GM12872 (cell line): ENCODE measurements at regions not wholly inside any gene's neighbourhood (a gene's known extent, or its start where the extent isn't known, plus 50 kb on each side); places are given as distances from the start of the nearest gene placed in this dataset.

Experiments used
- CTCF ChIP-seq: IDR thresholded peaks from 3 replicates; pipeline ENCODE4 v1.5.1; 2011; ENCODE audit warnings: low read depth, mild to moderate bottlenecking, low read length, moderate library complexity; ENCODE audit not compliant: insufficient read depth

- no peak for TF ChIP-seq CTCF
Measured at GRCh38 chr7:114822131-114822530, 99.8 kb upstream of the MDFIC start.

DNA sequence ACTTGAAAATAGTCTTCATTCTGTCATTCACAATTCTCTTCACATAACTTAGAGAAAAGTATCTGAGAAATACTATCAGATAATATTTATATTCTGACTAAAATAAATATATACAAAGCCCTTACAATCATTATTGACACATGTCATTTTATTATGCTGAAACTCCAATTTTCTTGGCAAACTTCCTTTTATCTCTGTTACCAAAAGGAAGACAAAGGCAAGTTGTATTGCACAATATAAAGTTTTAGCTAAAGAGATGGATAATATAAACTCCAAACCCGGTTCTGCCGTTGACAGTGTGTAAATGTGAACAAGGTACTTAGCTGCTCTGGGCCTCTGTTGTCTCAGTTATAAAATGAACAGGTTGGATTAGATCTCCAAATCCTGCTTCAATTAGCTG, 99.0 kb upstream of the MDFIC start:
- no peak for TF ChIP-seq CTCF

DNA sequence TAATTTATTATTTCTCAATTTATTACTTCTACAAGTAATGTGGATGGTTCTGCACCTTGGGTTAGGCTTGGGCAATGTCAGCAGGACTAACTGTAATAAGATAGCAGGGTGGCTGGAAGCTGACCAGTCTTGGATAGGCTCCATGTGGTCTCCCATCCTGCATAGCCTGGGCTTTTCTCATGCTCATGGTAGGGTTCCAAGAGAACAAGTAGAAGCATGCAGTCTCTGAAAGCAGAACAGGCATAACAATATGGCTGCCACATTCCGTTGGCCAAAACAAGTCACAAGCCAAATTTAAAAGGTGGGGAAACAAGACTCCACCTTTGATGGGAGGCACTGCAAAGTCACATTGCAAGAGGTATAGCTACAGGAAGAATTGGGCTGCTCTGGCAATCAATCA, 98.6 kb upstream of the MDFIC start:
- no peak for TF ChIP-seq CTCF

DNA sequence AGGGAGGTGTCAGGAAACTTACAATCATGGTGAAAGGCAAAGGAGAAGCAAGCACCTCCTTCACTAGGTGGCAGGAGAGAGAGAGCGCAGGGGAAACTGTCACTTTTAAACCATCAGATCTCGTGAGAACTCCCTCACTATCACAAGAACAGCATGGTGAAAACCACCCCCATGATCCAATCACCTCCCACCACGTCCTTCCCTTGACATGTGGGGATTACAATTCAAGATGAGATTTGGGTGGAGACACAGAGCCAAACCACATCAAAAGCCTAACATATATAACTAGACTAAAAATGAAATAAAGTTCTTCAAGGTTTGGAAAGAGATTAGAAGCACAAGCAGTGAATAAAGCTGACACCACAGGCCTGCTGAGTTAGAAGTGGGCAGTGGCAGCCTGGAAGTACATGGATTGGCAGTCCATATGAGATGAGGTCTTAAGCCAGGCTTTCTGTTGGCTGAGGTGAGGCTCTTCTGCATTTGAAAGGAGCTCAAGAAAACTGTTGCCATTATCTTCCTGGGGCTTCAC, 96.4 kb upstream of the MDFIC start:
- TF ChIP-seq CTCF = no peak

- no peak for TF ChIP-seq CTCF
Measured at GRCh38 chr7:114830952-114831351, 90.9 kb upstream of the MDFIC start.

- no peak for TF ChIP-seq CTCF
Measured at GRCh38 chr7:114832906-114833595, 88.8 kb upstream of the MDFIC start.

GRCh38 chr7:114835303-114835702, 86.6 kb upstream of the MDFIC start:
- no peak for TF ChIP-seq CTCF
